ENCODE measurements at regions not wholly inside any gene's neighbourhood (a gene's known extent, or its start where the extent isn't known, plus 50 kb on each side); places are given as distances from the start of the nearest gene placed in this dataset.

GRCh38 chr12:88982694-88983093 lies 369.6 kb downstream of the DUSP6 start:
- no peak for DNase-seq

DNA sequence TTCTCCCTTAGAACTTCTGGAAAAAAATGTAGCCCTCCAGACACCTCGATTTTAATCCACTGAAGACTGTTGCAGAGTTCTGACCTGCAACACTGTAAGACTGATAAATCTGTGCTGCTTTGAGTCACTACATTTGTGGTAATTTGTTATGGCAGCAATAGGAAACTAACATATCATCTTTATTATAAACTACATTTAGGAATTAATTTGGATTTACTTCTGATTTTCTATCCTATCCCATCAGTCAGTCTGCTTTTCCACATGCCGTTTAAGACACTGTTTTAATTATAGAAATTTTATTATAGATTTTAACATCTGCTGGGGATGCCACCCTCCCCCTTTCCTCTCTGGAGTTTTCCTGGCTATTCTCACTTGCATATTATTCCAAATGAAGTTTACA lies 375.2 kb downstream of the DUSP6 start:
- DNase-seq, result no peak

DNA sequence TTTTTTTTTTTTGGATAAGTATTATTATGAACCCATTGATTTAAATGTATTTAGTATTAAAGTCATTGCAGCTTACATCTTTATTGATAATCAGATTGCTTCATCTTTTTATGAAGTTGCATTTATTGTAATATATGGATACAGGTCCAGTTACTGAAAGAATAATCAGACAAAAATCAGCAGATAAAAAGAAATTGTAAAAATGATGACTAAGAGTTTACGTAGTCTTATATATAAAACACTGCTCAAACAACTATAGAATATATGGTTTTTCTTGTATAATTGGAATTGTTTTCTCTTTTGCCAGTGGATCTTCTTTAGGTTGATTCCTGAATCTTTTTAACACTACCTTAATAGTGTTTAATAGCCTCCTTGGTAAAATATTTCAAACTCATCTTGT lies 378.3 kb downstream of the DUSP6 start:
- DNase-seq, result no peak

GRCh38 chr12:88970740-88971139 lies 381.6 kb downstream of the DUSP6 start:
- DNase-seq, result no peak

GRCh38 chr12:88969127-88969526 lies 383.2 kb downstream of the DUSP6 start:
- no peak for DNase-seq

DNA sequence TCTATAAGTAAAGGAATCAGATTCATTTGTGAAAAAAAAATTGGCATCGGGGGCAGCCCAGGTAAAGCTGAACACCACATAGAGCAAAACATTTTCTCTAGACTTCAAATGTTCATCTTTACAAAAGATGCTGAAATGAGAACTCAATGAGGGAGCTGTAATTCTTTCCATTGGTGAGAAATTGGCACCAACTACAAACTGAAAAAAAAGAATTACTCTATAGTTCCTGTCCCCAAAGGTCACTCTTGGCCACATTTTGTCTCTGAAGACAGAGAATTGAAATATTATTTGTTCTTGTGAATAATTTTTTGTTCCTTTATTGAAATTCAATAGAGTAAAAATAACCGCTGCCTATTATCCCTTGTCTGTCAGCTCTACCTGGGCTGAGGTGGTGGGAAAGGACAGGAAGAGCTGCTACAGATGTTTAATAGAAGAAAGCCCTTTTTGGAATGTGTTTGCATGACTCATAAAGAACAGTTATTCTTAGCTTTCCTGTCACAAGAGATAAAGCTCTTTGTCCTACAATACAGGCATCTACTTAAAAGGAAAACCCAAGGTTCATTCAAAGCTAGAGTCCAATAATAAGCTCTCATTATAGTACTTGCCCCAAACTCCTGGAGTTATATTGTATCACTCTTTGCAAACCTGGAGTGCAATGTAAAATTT lies 380.1 kb upstream of the KITLG start:
- no peak for DNase-seq

GRCh38 chr12:88958946-88959345 lies 378.7 kb upstream of the KITLG start:
- DNase-seq, result peak; percentile 97

GRCh38 chr12:88958153-88958552 lies 377.9 kb upstream of the KITLG start:
- peak; percentile 84 for DNase-seq

DNA sequence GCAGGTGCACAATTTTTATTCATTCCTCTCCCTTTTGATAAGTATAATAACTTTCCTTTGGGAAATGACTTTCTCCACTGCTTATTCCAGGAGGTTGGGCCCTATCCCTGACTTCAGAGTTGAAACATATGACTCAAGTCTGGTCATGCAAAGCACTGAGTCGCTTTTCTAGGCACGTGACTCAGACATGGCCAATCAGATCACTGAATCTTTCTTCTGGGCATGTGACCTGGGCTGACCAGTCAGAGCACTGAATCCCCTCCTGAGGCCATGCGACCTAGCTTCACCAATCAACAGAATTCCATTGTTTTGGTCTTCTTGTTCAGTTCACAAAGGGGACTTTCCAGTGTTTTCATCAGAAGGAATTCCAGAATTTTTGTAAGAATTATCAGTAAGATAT lies 377.1 kb upstream of the KITLG start:
- no peak for DNase-seq

- no peak for DNase-seq
Observed at GRCh38 chr12:88955531-88955930, 375.3 kb upstream of the KITLG start.

DNA sequence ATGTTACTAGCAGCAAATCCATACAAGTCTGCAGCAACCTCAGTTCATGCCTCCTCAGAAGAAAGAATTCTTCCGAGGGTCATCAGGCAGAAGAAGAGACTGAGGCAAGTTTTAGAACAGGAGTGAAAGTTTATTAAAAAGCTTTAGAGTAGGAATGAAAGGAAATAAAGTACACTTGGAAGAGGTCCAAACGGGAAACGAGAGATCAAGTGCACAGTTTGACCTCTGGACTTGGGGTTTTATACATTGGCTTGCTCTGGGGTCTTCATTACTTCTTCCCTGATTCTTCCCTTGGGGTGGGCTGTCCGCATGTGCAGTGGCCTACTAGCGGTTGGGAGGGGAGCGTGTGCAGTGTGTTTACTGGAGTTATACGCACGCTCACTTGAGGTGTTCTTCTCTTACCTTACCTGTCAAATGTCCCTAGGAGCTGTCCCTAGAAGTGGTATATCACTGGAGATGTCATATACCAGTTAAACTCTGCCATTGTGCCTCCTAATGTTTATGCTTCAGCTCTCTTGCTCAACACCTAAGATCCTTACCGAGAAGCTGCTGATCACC lies 372.8 kb upstream of the KITLG start:
- no peak for DNase-seq

DNA sequence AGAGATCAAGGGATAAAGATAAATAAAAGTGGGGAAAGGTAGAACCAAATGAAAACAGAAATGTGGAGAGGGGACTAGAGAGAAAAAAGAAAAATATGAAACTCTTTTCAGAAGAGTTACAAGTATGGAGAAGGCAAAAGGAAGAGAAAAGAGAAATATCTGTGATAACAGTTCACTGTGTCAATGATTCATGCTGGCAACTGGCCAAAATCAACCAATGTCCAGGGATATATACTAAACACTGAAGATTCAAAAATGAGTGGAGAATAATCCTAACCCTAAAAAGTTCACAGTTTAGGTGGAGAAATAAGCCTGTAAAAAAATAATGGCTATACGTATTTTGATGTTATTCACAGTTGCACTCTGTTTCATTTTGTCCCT lies 372.3 kb upstream of the KITLG start:
- no peak for DNase-seq

DNA sequence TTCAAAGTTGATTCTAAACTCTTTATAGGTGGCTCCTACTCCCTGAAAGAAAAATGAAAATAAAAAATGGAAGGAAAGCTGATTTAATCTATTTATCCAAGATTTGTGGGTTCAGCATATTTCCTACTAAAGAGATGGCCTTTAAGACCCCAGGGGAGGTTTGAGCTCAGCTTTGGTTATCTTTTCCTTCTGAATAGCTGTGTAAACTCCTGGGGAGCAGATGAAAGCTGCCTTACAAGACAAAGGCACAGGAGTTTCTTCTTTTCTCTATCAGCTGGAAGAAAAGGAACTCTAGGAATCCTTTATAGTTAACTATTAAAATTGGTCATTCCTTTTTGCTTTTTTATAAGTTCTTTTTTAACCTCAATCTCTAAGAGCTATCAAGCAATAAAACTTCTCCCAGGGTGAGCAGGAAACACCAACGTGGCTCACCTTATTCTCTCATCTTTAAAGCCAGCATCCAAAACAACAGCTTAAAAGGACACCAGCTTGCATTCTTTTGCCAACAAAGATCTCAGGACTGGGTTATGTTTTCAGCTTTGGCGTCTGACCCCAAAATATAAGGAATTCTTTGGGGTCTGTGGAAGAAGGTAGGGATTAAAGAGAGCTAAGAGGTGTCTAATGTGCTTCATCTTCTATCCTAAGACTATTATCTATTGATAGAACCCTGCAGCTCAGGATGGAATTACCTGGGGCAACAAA lies 371.7 kb upstream of the KITLG start:
- DNase-seq, result no peak

DNA sequence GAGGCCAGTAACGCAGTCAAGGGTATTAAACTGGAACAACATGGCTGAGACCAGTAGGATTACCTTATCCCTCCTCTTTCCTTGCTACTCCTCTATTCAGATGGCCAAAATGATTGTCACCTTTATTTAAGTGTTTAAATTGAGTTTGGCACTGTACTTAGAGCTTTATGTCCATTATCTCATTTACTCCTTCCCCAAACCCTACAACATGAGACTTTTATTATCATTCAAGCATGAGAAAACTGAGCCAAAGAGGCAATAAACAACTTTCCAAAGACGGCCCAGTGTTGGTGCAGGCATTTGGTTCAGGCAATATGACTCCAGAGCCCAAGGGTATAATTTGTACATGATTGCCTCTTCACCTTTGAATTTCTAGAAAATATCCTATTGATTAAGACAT lies 370.9 kb upstream of the KITLG start:
- peak; percentile 47 for DNase-seq

- peak; percentile 16 for DNase-seq
Observed at GRCh38 chr12:88947486-88948043, 367.3 kb upstream of the KITLG start.

- no peak for DNase-seq
Observed at GRCh38 chr12:88946372-88946997, 366.2 kb upstream of the KITLG start.

DNA sequence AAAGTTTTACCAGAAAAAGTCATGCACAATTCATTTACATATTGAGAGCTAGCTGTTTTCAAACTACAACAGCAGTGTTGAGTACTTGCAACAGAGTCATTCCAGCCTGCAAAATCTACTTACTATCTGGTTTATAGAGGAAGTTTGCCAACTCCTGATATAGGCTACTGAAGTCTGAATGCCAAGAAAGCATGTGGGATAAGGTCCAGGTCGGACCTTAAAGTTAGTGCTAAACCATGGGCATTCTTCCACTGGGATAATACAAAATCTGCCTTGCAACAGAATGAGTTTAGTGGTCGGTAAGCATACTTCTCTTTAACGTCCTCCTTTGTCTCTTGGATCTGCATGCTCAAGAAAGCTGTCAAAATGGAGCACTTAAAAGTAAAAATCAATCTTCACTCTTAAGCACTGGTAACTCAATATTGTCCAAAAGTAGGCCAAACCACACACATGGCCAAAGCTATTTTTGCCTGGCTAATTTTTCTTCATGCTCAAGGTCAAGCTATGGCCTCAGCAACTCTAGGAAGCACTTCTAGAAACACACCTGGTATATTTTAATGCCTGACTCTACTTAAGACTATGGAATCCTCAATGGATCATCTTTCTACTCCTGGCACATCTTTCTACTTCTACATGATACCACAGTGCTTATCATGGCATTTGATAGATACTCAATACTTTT lies 364.9 kb upstream of the KITLG start:
- no peak for DNase-seq

- no peak for DNase-seq
Observed at GRCh38 chr12:88944397-88944796, 364.1 kb upstream of the KITLG start.

DNA sequence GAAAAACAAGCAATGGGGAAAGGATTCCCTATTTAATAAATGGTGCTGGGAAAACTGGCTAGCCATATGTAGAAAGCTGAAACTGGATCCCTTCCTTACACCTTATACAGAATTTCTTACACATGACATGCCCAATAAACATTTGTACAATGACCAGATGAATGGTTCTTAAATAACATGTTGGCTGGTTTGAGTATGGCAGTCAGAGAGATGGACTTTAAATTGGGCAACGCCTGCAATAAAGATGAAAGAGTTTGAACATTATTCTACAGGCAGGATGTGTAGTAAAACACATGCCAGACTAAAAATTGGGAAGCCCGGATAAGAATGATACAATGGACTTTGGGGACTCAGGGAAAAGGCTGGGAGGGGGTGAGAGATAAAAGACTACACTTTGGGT lies 360.6 kb upstream of the KITLG start:
- no peak for DNase-seq

GRCh38 chr12:88935856-88936255 lies 355.6 kb upstream of the KITLG start:
- DNase-seq, result no peak

- no peak for DNase-seq
Observed at GRCh38 chr12:88934163-88934747, 354.0 kb upstream of the KITLG start.

GRCh38 chr12:88932457-88932856 lies 352.2 kb upstream of the KITLG start:
- no peak for DNase-seq

- DNase-seq, result no peak
Observed at GRCh38 chr12:88931598-88931997, 351.3 kb upstream of the KITLG start.
